Skeletal muscle satellite cell (primary cell): ENCODE measurements at regions not wholly inside any gene's neighbourhood (a gene's known extent, or its start where the extent isn't known, plus 50 kb on each side); places are given as distances from the start of the nearest gene placed in this dataset.

Experiments used
- H3K27me3 ChIP-seq: 2 replicates; pipeline ENCODE4 v1.7.0; 2013; ENCODE audit warnings: low read length; ENCODE audit not compliant: control insufficient read depth, insufficient read depth
- H3K36me3 ChIP-seq: 2 replicates; pipeline ENCODE4 v1.7.0; 2013; ENCODE audit warnings: mild to moderate bottlenecking, control low read depth, low read length; ENCODE audit not compliant: insufficient read depth
- H3K4me1 ChIP-seq: 2 replicates; pipeline ENCODE4 v1.7.0; 2013; ENCODE audit warnings: low read length; ENCODE audit not compliant: control insufficient read depth, insufficient read depth
- H3K4me2 ChIP-seq: 2 replicates; pipeline ENCODE4 v1.7.0; 2013; ENCODE audit warnings: mild to moderate bottlenecking, low read length
- H3K4me3 ChIP-seq: 2 replicates; pipeline ENCODE4 v1.7.0; 2013; ENCODE audit warnings: low read length
- H3K9ac ChIP-seq: 2 replicates; pipeline ENCODE4 v1.7.0; 2013; ENCODE audit warnings: mild to moderate bottlenecking, low read depth, low read length, moderate library complexity
- H3K9me3 ChIP-seq: replicated peaks from 2 replicates; pipeline ENCODE4 v1.7.0; 2013; ENCODE audit warnings: mild to moderate bottlenecking, control low read depth, low read length

DNA sequence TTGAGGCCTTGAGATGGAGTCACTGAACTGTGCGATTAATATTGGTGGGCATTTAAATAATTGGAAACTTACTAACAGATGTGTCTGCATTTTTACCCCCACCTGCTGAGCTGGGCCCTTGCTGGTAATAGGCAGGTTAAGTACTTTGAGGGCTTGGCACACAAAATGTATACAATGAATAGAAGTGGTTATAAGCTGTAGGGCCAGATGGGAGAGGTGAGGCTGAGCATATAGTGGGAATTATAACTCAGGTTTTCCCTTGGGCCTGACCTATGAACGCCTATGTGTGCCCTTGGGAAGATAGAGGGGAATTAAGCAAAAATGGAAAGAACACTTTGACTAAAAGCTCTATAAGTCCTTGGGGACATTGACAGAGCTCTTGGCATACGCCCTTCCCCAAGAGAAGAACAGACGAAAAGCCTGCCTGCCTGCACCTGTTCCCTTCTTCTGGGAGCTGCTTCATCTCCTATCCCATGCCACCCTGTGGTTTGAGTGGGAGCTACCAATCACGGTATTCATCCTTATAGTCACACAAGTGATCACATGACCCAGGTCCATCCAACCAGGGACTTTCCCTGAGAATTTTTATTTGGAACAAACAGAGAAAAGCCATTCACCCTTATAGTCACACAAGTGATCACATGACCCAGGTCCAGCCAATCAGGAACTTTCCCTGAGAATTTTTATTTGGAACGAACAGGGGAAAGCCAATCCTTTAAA, 260.7 kb upstream of the CSF3R start:
- H3K4me1 ChIP-seq = no peaks in the 10 kb centered on the region
- H3K4me3 ChIP-seq = no peak overlapping the region
- no peaks in the 10 kb centered on the region for H3K9me3 ChIP-seq
- H3K4me2 ChIP-seq = no peak overlapping the region
- no peak overlapping the region for H3K9ac ChIP-seq
- no peaks in the 10 kb centered on the region for H3K27me3 ChIP-seq
- no peaks in the 10 kb centered on the region for H3K36me3 ChIP-seq

DNA sequence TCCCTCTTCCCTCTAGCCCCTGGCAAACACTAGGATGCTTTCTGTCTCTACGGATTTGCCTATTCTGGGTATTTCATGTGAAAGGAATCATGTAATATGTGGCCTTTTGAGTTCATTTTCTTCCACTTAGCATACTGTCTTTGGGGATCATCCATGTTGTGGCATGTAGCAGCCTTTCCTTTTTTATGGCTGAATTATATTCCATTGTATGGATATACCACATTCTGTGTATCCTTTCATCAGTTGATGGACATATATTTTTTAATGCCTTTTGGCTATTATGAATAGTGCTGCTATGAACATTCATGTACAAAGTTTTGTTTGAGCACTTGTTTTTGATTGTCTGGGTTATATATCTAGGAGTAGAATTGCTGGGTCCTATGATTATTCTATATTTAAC, 258.4 kb upstream of the CSF3R start:
- H3K27me3 ChIP-seq = no peaks in the 10 kb centered on the region
- H3K9ac ChIP-seq = no peak overlapping the region
- H3K4me2 ChIP-seq = no peak overlapping the region
- no peak overlapping the region for H3K4me3 ChIP-seq
- H3K36me3 ChIP-seq = no peaks in the 10 kb centered on the region
- H3K9me3 ChIP-seq = no peaks in the 10 kb centered on the region
- H3K4me1 ChIP-seq = no peaks in the 10 kb centered on the region

DNA sequence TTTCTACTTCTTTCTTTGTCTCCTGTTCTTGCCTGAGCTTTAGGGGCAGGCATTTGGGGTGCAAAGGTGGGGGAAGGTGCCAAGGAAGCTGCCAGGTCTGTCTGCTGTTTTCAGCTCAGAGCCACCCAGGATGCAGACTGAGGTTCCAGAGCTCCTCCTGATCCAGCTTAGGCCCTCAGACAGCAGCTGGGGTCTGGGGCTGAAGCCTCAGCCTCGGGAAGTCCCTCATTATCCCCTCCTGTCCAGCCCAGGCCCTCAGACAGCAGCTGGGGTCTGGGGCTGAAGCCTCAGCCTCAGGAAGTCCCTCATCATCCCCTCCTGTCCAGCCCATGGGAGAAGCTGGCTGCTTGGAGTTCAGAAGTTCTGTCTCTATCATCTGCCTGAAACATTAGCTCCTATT, 257.7 kb upstream of the CSF3R start:
- Histone ChIP-seq H3K4me3 (no peak overlapping the region), H3K4me1 (no peaks in the 10 kb centered on the region), H3K9me3 (no peaks in the 10 kb centered on the region), H3K36me3 (no peaks in the 10 kb centered on the region), H3K4me2 (no peak overlapping the region), H3K27me3 (no peaks in the 10 kb centered on the region), H3K9ac (no peak overlapping the region)

DNA sequence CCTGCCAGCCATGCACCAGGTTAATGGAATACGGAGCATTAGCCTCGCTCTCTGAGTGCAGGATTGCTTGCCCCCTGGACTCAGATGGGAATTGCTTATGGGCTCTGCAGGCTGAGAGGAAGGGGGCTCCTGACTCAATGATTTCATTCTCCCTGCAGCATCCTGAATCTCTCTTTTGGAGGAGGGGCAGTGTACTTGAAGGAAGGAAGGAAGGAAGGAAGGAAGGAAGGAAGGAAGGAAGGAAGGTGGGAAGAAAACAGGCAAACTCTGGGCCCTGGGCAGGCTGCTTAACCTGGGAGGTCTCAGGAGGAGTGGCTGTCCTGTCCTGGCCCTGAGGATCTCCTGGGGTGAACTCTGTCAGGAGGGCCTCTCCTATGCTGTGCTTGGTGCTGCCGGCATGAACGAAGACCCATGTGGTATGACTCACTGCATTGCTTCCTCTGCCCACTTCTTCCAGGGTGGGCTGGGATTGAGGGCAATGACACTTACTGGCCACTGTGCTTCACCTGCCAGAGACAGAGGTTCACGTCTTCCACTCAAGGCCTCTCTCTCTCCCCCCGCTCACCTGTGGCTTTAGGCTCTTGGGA, 257.1 kb upstream of the CSF3R start:
- H3K4me3 ChIP-seq = no peak overlapping the region
- no peak overlapping the region for H3K4me2 ChIP-seq
- H3K4me1 ChIP-seq = no peaks in the 10 kb centered on the region
- no peaks in the 10 kb centered on the region for H3K36me3 ChIP-seq
- no peaks in the 10 kb centered on the region for H3K27me3 ChIP-seq
- no peak overlapping the region for H3K9ac ChIP-seq
- no peaks in the 10 kb centered on the region for H3K9me3 ChIP-seq

DNA sequence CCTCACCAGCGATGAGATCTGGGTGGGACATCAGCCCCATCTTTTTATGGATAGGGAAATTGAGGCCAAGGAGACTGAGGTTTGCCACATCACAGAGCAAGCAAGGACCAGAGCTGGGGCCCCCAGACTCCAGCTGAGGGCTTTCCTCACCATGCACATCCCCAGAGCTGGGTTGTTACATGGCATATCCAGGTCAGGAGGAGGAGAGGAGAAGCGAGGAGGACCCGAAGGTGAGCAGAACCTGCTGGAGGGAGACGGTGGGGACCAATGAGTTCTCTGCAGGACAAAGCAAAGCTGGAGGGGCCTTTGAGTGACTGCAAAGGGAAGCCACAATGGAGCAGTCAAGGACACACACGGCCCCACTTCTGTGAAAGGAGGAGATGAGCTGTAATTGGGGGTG, 255.5 kb upstream of the CSF3R start:
- no peaks in the 10 kb centered on the region for H3K36me3 ChIP-seq
- H3K9me3 ChIP-seq = peaks cover 5% of the 10 kb centered on the region
- no peak overlapping the region for H3K4me3 ChIP-seq
- no peaks in the 10 kb centered on the region for H3K4me1 ChIP-seq
- no peaks in the 10 kb centered on the region for H3K27me3 ChIP-seq
- H3K4me2 ChIP-seq = no peak overlapping the region
- H3K9ac ChIP-seq = no peak overlapping the region

DNA sequence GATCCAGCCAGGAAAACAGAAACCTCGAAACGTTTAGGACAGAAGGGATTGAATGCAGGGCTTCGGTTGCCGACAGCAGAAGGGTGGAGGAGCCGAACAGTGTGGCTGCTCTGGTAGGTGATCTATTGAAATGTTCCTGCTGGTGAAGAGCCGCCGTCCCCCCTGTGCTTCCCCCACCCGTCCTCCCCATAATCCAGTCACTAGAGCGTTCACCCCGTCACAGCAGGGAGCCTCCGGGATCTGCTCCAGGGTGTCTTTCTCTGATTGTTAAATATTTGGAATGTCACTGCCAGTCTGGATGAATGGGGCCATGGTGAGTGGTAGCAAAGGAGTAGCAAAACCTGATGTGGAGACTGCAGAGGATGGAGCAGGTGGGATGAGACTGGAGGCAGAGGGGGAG, 255.1 kb upstream of the CSF3R start:
- Histone ChIP-seq H3K4me1 (no peaks in the 10 kb centered on the region), H3K9ac (no peak overlapping the region), H3K4me3 (no peak overlapping the region), H3K27me3 (no peaks in the 10 kb centered on the region), H3K4me2 (no peak overlapping the region), H3K36me3 (no peaks in the 10 kb centered on the region), H3K9me3 (peaks cover 5% of the 10 kb centered on the region)

DNA sequence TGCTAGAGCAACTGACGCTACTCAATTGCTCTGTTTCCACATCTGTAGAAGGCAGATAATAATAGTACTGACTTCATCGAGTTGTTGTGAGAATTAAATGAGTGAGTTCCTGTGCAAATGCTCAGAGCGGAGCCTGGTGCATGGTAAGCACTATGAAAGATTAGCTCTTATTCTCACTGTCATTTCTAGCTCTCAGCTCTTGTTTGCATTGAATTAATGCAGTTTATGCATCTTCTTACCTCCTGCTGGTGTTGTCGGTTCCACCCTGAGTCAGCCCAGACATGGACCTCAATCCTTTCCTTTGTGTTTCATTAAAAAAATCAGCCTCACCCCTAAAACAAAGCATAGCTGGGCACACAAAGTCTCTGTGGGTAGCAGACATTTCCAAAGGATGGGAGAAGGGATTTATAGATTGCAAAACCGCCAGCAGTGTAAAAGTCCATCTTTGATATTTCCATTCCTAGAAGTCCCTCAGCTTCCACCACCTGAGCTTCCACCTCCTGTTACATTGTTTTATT, 254.4 kb upstream of the CSF3R start:
- no peaks in the 10 kb centered on the region for H3K27me3 ChIP-seq
- H3K36me3 ChIP-seq = no peaks in the 10 kb centered on the region
- H3K4me3 ChIP-seq = no peak overlapping the region
- no peaks in the 10 kb centered on the region for H3K4me1 ChIP-seq
- H3K4me2 ChIP-seq = no peak overlapping the region
- H3K9ac ChIP-seq = no peak overlapping the region
- H3K9me3 ChIP-seq = peaks cover 5% of the 10 kb centered on the region

DNA sequence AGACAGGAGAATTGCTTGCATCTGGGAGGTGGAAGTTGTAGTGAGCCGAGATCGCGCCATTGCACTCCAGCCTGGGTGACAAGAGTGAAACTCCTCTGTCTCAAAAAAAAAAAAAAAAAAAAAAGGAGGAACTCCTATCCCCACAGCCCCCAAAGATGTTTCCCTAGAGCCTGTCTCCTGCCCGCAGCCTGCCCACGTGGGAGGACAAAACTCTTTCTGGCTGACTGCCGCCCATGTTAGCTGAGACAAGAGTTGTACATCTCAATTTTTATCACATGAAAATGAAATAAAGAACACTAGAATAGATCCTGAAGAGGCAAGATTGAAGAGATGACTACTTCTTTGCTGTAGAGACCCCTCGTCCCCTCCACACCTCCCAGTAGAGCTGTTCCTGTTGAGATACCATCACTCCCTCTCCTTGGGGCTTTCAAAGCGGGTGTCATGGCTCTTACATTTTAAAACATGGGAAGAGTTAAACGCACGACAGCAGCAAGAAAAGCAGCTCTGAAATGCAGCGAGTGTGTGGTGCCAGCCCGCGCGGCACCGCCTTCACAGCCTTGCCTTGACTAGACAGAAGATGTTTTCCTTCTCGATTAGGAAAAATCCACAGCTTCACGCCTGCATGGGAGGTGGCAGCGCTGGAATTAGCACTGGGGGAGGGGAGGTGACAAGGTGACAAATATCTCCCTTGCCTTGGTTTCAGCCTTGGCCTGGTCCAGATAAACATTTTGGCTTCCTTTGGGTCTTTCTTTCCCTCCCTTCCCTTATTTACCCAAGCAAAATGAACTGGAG, 253.4 kb upstream of the CSF3R start:
- Histone ChIP-seq H3K36me3 (no peaks in the 10 kb centered on the region), H3K4me3 (no peak overlapping the region), H3K27me3 (no peaks in the 10 kb centered on the region)

DNA sequence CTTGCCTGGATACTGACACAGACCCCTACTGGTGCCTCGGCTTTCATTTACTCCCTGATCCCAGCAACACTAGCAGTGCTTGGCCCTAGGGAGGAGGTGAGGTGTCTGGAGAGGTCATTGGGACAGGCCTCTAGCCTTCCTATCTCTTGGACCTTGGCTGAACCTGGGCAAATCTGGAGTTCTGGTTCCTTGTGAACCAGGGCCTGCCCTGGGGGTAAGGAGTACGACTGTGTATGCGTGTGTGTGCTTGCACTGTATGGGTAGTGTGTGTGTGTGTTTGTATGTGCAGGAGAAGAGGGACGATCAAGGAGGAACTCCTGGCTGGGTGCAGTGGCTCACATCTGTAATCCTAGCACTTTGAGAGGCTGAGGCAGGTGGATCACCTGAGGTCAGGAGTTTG, 252.7 kb upstream of the CSF3R start:
- no peaks in the 10 kb centered on the region for H3K27me3 ChIP-seq
- no peaks in the 10 kb centered on the region for H3K36me3 ChIP-seq
- H3K4me2 ChIP-seq = no peak overlapping the region
- H3K4me1 ChIP-seq = no peaks in the 10 kb centered on the region
- peaks cover 5% of the 10 kb centered on the region for H3K9me3 ChIP-seq
- H3K4me3 ChIP-seq = no peak overlapping the region
- H3K9ac ChIP-seq = no peak overlapping the region

More for the DNA sequence above, 253.4 kb upstream of the CSF3R start:
- Histone ChIP-seq H3K9me3 (peaks cover 5% of the 10 kb centered on the region), H3K4me1 (no peaks in the 10 kb centered on the region), H3K9ac (no peak overlapping the region), H3K4me2 (no peak overlapping the region)

DNA sequence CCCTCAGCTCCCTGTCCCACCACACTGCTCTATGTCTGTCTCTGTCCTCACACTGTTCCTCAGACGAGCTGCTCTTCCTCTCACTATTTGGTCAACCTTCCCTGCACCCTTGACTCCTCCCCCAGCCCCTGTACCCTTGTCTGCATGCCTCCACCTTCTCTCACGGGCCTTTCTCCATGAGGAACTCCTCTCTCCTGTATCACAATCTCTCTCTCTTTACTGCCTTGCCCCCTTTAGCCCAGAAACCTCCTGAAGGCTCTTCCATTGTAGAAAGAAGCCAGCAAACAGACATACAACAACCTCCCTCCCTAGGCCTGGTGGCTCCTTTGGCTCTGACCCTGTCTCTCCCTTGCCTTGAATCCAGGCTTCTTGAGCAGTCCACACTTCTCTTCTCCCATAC, 251.6 kb upstream of the CSF3R start:
- no peak overlapping the region for H3K9ac ChIP-seq
- no peak overlapping the region for H3K4me3 ChIP-seq
- no peaks in the 10 kb centered on the region for H3K27me3 ChIP-seq
- peaks cover 8% of the 10 kb centered on the region for H3K9me3 ChIP-seq
- no peak overlapping the region for H3K4me2 ChIP-seq
- H3K4me1 ChIP-seq = no peaks in the 10 kb centered on the region
- H3K36me3 ChIP-seq = no peaks in the 10 kb centered on the region

DNA sequence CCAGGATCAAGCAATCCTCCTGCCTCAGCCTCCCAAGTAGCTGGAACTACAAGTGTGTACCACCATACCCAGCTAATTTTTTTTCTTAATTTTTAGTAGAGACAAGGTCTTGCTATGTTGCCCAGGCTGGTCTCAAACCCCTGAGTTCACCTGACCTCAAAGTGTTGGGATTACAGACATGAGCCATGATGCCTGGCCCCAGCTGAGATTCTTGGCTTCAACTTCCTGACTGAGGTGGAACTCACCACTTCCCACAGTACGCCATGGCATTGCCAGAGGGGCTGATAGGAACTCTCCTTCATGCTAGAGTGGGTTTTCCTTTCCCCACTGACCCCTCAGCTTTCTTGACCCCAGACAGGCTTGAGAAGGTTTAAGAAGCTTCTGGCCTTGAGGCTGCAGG, 251.0 kb upstream of the CSF3R start:
- Histone ChIP-seq H3K9ac (no peak overlapping the region), H3K27me3 (no peaks in the 10 kb centered on the region), H3K36me3 (no peaks in the 10 kb centered on the region), H3K9me3 (peaks cover 8% of the 10 kb centered on the region), H3K4me2 (no peak overlapping the region), H3K4me1 (no peaks in the 10 kb centered on the region), H3K4me3 (no peak overlapping the region)
